ENCODE measurements at regions not wholly inside any gene's neighbourhood (a gene's known extent, or its start where the extent isn't known, plus 50 kb on each side); places are given as distances from the start of the nearest gene placed in this dataset.

DNA sequence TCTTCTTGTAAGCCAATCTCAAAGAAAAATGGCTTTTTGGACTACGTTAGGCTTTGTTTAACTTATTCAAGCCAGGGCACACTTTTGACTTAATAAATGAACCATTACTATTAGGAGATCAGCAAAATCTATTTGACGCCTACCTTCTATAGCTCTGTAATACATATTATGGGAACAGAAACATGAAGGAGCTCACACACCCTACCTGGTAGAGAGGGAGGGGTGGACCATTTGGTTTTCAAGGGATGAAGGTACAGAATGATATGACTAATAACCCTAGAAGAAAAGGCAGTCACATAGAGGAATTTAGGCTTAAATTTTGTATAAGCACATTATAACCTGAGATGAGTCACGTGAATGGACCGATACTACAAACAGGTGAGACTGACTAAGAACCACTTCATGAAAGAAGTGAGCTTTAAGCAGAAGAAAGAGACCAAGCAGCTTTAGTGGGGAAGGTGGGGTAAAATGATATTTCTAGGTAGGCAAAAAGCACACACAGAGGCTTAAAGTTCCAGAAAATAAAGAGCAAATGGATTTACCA, 106.8 kb upstream of the CTTNBP2 start:
- TF ChIP-seq EZH2 (IDR thresholded peaks at IDR 0.05; ENCODE audit: insufficient read depth, poor library complexity, severe bottlenecking) (no peak), EZH2phosphoT487 (IDR thresholded peaks at IDR 0.05; ENCODE audit: insufficient read depth, low read depth) (no peak)

All from GM23248 (cell line).